IMR-90 (cell line): ENCODE measurements at regions not wholly inside any gene's neighbourhood (a gene's known extent, or its start where the extent isn't known, plus 50 kb on each side); places are given as distances from the start of the nearest gene placed in this dataset.

Source experiments
- BHLHE40 ChIP-seq: fragments of 150-350 bp; IDR thresholded peaks from 2 replicates; pipeline ENCODE4 v1.6.1; 2016; ENCODE audit warnings: mild to moderate bottlenecking, low read depth, low read length
- CEBPB ChIP-seq: IDR thresholded peaks from 2 replicates; pipeline ENCODE4 v1.6.1; 2012; ENCODE audit warnings: low read depth, low read length, improper control_type of control experiment
- FOS ChIP-seq: fragments of 150-350 bp; IDR thresholded peaks from 2 replicates; pipeline ENCODE4 v1.6.1; 2016; ENCODE audit warnings: low read depth, low read length
- MAFK ChIP-seq: IDR thresholded peaks from 2 replicates; pipeline ENCODE4 v1.6.1; 2012; ENCODE audit warnings: low read depth, low read length, improper control_type of control experiment
- MAZ ChIP-seq: IDR thresholded peaks from 2 replicates; pipeline ENCODE4 v1.6.1; 2012; ENCODE audit warnings: low read depth, mild to moderate bottlenecking, low read length, improper control_type of control experiment, moderate library complexity, borderline replicate concordance
- MXI1 ChIP-seq: IDR thresholded peaks from 2 replicates; pipeline ENCODE4 v1.6.1; 2012; ENCODE audit warnings: low read depth, mild to moderate bottlenecking, low read length, moderate library complexity, borderline replicate concordance
- NFE2L2 ChIP-seq: fragments of 150-350 bp; IDR thresholded peaks from 2 replicates; pipeline ENCODE4 v1.6.1; 2016; ENCODE audit warnings: low read depth, mild to moderate bottlenecking, low read length
- POLR2A ChIP-seq: IDR thresholded peaks from 2 replicates; pipeline ENCODE4 v1.6.1; 2012; ENCODE audit warnings: mild to moderate bottlenecking, low read depth, low read length
- RAD21 ChIP-seq: IDR thresholded peaks from 2 replicates; pipeline ENCODE4 v1.6.1; 2012; ENCODE audit warnings: low read length, improper control_type of control experiment
- RFX5 ChIP-seq: IDR thresholded peaks from 2 replicates; pipeline ENCODE4 v1.8.0; 2012; ENCODE audit warnings: low read depth, mild to moderate bottlenecking, low read length, moderate library complexity
- TF ChIP-seq, protein P1 (sequence below): conservative IDR thresholded peaks from 2 replicates; pipeline ENCODE4 v1.5.1; 2012; ENCODE audit warnings: mild to moderate bottlenecking, low read depth, low read length, improper control_type of control experiment
- TF ChIP-seq, protein P2 (sequence below): fragments of 150-350 bp; IDR thresholded peaks from 2 replicates; pipeline ENCODE4 v1.6.1; 2017; ENCODE audit warnings: mild to moderate bottlenecking, antibody characterized with exemption, low read length, low read depth
- TF ChIP-seq, protein P3 (sequence below): fragments of 150-350 bp; IDR thresholded peaks from 2 replicates; pipeline ENCODE4 v1.6.1; 2016; ENCODE audit warnings: low read depth, mild to moderate bottlenecking, low read length, moderate library complexity, borderline replicate concordance

DNA sequence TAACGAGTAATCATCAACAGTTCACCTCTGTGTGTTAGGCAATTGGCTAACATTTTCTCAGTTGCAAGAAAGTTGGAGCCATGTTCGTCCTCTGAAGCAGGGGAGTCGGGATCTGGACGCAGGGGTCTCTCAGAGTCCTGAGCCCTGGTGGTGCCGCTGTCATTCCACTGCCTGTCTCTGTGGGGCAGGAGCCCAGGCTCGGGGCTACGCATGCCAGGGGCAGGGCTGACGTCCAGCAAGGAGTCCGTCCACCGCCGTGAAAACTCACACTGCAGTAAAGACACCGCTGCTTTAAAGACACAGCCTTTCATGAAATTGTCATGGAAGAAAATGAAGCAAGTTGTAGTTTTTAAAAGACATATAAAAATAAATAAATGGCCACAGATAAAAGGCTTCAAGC, 571.1 kb upstream of the SOX11 start:
- TF ChIP-seq, protein P1, sequence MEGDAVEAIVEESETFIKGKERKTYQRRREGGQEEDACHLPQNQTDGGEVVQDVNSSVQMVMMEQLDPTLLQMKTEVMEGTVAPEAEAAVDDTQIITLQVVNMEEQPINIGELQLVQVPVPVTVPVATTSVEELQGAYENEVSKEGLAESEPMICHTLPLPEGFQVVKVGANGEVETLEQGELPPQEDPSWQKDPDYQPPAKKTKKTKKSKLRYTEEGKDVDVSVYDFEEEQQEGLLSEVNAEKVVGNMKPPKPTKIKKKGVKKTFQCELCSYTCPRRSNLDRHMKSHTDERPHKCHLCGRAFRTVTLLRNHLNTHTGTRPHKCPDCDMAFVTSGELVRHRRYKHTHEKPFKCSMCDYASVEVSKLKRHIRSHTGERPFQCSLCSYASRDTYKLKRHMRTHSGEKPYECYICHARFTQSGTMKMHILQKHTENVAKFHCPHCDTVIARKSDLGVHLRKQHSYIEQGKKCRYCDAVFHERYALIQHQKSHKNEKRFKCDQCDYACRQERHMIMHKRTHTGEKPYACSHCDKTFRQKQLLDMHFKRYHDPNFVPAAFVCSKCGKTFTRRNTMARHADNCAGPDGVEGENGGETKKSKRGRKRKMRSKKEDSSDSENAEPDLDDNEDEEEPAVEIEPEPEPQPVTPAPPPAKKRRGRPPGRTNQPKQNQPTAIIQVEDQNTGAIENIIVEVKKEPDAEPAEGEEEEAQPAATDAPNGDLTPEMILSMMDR, result no peak
- TF ChIP-seq POLR2A, result no peak
- no peak for TF ChIP-seq MAZ
- TF ChIP-seq RFX5, result no peak
- no peak for TF ChIP-seq MXI1
- TF ChIP-seq NFE2L2, result no peak
- no peak for TF ChIP-seq BHLHE40
- TF ChIP-seq, protein P2, sequence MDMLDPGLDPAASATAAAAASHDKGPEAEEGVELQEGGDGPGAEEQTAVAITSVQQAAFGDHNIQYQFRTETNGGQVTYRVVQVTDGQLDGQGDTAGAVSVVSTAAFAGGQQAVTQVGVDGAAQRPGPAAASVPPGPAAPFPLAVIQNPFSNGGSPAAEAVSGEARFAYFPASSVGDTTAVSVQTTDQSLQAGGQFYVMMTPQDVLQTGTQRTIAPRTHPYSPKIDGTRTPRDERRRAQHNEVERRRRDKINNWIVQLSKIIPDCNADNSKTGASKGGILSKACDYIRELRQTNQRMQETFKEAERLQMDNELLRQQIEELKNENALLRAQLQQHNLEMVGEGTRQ, result no peak
- TF ChIP-seq, protein P3, sequence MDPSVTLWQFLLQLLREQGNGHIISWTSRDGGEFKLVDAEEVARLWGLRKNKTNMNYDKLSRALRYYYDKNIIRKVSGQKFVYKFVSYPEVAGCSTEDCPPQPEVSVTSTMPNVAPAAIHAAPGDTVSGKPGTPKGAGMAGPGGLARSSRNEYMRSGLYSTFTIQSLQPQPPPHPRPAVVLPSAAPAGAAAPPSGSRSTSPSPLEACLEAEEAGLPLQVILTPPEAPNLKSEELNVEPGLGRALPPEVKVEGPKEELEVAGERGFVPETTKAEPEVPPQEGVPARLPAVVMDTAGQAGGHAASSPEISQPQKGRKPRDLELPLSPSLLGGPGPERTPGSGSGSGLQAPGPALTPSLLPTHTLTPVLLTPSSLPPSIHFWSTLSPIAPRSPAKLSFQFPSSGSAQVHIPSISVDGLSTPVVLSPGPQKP, result no peak
- no peak for TF ChIP-seq RAD21
- TF ChIP-seq CEBPB, result no peak
- TF ChIP-seq FOS, result no peak
- no peak for TF ChIP-seq MAFK
